ENCODE measurements at regions not wholly inside any gene's neighbourhood (a gene's known extent, or its start where the extent isn't known, plus 50 kb on each side); places are given as distances from the start of the nearest gene placed in this dataset.

DNA sequence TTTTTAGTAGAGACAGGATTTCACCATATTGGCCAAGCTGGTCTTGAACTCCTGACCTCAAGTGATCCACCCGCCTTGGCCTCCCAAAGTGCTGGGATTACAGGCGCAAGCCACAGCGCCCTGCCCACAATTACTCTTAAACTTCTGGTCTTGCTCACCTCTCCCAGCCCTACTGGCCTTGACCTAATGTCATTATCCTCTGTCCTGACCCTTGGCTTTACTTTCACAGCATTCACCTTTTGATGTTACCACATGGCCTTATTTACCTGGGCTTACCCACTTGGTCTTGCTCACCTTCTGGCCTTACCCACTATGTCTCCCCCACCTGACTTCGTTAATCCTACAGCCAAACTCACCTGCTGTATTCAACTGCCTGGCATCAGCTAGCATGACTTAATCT lies 105.9 kb downstream of the IL12A start:
- H3K4me1 ChIP-seq: peaks cover 10% of the 10 kb centered on the region; the same call in 2 of the 3 replicates
- CTCF ChIA-PET: no interaction called here
- H3K4me2 ChIP-seq: no peak overlapping the region
- ATAC-seq (no peak), DNase-seq (ENCODE audit: low read depth in 1 of 2, low spot score in 1 of 2) (no peak), FAIRE-seq (no peak)
- no peak overlapping the region for H3K27ac ChIP-seq
- TF ChIP-seq CBX8 (IDR thresholded peaks at IDR 0.05) (no peak), FOSB (CRISPR knock-in tag; IDR thresholded peaks at IDR 0.05) (no peak), ZNF302 (CRISPR knock-in tag; IDR thresholded peaks at IDR 0.05) (no peak), MYC (IDR thresholded peaks at IDR 0.05; ENCODE audit: borderline replicate concordance, low read length) (no peak), ZC3H11A (IDR thresholded peaks at IDR 0.05) (no peak), HOXB13 (CRISPR knock-in tag; IDR thresholded peaks at IDR 0.05; ENCODE audit: low read depth) (no peak), FOXS1 (CRISPR knock-in tag; IDR thresholded peaks at IDR 0.05) (no peak), POLR2A (IDR thresholded peaks at IDR 0.05; ENCODE audit: low read length) (no peak), NPAS2 (CRISPR knock-in tag; IDR thresholded peaks at IDR 0.05; ENCODE audit: borderline replicate concordance) (no peak), HOXA7 (CRISPR knock-in tag; IDR thresholded peaks at IDR 0.05) (no peak), SREBF2 (IDR thresholded peaks at IDR 0.05) (no peak), HEYL (CRISPR knock-in tag; IDR thresholded peaks at IDR 0.05) (no peak)
- TF ChIP-seq, protein P1, sequence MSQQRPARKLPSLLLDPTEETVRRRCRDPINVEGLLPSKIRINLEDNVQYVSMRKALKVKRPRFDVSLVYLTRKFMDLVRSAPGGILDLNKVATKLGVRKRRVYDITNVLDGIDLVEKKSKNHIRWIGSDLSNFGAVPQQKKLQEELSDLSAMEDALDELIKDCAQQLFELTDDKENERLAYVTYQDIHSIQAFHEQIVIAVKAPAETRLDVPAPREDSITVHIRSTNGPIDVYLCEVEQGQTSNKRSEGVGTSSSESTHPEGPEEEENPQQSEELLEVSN (IDR thresholded peaks at IDR 0.05; ENCODE audit: borderline replicate concordance, low read depth): no peak
- TF ChIP-seq, protein P2, sequence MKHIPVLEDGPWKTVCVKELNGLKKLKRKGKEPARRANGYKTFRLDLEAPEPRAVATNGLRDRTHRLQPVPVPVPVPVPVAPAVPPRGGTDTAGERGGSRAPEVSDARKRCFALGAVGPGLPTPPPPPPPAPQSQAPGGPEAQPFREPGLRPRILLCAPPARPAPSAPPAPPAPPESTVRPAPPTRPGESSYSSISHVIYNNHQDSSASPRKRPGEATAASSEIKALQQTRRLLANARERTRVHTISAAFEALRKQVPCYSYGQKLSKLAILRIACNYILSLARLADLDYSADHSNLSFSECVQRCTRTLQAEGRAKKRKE (CRISPR knock-in tag; IDR thresholded peaks at IDR 0.05; ENCODE audit: low read depth): no peak
- TF ChIP-seq, protein P3, sequence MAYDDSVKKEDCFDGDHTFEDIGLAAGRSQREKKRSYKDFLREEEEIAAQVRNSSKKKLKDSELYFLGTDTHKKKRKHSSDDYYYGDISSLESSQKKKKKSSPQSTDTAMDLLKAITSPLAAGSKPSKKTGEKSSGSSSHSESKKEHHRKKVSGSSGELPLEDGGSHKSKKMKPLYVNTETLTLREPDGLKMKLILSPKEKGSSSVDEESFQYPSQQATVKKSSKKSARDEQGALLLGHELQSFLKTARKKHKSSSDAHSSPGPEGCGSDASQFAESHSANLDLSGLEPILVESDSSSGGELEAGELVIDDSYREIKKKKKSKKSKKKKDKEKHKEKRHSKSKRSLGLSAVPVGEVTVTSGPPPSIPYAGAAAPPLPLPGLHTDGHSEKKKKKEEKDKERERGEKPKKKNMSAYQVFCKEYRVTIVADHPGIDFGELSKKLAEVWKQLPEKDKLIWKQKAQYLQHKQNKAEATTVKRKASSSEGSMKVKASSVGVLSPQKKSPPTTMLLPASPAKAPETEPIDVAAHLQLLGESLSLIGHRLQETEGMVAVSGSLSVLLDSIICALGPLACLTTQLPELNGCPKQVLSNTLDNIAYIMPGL (CRISPR knock-in tag; IDR thresholded peaks at IDR 0.05; ENCODE audit: borderline replicate concordance): no peak
- TF ChIP-seq, protein P4, sequence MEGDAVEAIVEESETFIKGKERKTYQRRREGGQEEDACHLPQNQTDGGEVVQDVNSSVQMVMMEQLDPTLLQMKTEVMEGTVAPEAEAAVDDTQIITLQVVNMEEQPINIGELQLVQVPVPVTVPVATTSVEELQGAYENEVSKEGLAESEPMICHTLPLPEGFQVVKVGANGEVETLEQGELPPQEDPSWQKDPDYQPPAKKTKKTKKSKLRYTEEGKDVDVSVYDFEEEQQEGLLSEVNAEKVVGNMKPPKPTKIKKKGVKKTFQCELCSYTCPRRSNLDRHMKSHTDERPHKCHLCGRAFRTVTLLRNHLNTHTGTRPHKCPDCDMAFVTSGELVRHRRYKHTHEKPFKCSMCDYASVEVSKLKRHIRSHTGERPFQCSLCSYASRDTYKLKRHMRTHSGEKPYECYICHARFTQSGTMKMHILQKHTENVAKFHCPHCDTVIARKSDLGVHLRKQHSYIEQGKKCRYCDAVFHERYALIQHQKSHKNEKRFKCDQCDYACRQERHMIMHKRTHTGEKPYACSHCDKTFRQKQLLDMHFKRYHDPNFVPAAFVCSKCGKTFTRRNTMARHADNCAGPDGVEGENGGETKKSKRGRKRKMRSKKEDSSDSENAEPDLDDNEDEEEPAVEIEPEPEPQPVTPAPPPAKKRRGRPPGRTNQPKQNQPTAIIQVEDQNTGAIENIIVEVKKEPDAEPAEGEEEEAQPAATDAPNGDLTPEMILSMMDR (IDR thresholded peaks at IDR 0.05): no peak
- TF ChIP-seq, protein P5, sequence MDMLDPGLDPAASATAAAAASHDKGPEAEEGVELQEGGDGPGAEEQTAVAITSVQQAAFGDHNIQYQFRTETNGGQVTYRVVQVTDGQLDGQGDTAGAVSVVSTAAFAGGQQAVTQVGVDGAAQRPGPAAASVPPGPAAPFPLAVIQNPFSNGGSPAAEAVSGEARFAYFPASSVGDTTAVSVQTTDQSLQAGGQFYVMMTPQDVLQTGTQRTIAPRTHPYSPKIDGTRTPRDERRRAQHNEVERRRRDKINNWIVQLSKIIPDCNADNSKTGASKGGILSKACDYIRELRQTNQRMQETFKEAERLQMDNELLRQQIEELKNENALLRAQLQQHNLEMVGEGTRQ (IDR thresholded peaks at IDR 0.05): no peak
- TF ChIP-seq, protein P6, sequence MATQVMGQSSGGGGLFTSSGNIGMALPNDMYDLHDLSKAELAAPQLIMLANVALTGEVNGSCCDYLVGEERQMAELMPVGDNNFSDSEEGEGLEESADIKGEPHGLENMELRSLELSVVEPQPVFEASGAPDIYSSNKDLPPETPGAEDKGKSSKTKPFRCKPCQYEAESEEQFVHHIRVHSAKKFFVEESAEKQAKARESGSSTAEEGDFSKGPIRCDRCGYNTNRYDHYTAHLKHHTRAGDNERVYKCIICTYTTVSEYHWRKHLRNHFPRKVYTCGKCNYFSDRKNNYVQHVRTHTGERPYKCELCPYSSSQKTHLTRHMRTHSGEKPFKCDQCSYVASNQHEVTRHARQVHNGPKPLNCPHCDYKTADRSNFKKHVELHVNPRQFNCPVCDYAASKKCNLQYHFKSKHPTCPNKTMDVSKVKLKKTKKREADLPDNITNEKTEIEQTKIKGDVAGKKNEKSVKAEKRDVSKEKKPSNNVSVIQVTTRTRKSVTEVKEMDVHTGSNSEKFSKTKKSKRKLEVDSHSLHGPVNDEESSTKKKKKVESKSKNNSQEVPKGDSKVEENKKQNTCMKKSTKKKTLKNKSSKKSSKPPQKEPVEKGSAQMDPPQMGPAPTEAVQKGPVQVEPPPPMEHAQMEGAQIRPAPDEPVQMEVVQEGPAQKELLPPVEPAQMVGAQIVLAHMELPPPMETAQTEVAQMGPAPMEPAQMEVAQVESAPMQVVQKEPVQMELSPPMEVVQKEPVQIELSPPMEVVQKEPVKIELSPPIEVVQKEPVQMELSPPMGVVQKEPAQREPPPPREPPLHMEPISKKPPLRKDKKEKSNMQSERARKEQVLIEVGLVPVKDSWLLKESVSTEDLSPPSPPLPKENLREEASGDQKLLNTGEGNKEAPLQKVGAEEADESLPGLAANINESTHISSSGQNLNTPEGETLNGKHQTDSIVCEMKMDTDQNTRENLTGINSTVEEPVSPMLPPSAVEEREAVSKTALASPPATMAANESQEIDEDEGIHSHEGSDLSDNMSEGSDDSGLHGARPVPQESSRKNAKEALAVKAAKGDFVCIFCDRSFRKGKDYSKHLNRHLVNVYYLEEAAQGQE (IDR thresholded peaks at IDR 0.05): no peak
- TF ChIP-seq, protein P7, sequence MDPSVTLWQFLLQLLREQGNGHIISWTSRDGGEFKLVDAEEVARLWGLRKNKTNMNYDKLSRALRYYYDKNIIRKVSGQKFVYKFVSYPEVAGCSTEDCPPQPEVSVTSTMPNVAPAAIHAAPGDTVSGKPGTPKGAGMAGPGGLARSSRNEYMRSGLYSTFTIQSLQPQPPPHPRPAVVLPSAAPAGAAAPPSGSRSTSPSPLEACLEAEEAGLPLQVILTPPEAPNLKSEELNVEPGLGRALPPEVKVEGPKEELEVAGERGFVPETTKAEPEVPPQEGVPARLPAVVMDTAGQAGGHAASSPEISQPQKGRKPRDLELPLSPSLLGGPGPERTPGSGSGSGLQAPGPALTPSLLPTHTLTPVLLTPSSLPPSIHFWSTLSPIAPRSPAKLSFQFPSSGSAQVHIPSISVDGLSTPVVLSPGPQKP (IDR thresholded peaks at IDR 0.05; ENCODE audit: low read depth, low read length): no peak
- H3K9me3 ChIP-seq: no peaks in the 10 kb centered on the region
- POLR2A ChIA-PET: no interaction called here
- 70% methylated on average over 4 of the region's 4 CpGs for WGBS (ENCODE audit: missing lambda C conversion rate)
- H3K4me3 ChIP-seq: no peak overlapping the region
